NCI-H1092 treated with DMSO at 0.1 percent for 48 hours (cell line): ENCODE measurements at regions not wholly inside any gene's neighbourhood (a gene's known extent, or its start where the extent isn't known, plus 50 kb on each side); places are given as distances from the start of the nearest gene placed in this dataset.
"Not testable (repeated sequence)": the region's sequence is repeated elsewhere in the genome, so short reads cannot be mapped to it uniquely, and the experiment has no call there.

ENCODE experiments used
- DNase-seq: peaks from one replicate; lab custom pipeline; 2025; lab: John Stamatoyannopoulos, UW

DNA sequence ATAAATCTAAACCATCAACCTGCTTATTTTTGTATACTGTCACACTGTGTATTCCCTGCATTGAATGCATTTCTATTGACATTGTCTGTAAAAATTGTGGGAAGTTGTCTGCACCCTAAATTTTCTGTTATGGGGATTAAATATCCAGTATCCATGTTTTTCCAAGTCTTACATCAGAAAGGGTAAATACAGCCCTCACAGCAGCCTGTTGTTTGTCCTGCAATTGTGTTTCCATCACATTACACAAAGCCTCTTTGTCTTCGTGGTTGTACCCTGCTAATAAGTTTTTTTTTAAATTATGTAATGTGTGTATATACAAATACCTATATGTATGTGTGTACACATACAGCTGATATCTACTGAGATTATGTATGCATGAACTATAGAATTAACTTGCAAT, 109.2 kb upstream of the PTPN20 start:
- not testable (repeated sequence) for DNase-seq

DNA sequence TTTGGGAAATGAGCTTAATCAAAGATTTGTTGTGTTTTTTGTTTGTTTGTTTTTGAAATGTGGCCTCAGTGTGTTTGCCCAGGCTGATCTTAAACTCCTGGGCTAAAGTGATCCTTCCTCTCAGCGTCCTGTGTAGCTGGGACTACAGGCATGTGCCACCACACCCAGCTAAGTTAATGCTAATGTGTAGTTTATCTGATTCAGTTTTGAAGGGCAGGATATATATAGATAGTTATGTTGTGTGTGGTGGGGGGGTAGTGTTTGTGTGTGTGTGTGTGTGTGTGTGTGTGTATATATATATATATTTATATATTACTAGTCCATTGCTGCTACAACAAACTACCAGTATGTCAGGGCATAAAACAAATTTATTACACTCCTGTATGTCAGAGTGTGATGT, 108.1 kb upstream of the PTPN20 start:
- DNase-seq = not testable (repeated sequence)

DNA sequence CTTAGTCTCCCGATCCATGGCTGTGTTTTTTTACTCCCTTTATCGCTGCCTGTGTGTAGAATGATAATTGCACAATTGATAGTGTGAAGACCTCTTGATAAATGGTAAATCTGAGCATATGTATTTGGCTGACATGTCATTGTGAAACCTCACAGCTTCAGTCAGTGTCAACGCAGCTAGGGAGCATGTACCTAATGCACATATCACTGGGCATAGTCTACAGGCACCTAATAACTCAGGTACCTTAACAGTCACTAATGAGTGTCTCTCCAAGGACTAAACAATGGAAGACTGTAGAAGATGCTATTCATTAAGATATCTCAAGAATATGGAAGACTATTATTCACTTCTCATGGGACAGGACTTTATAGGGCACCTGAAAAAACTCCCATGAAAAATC, 101.0 kb upstream of the PTPN20 start:
- not testable (repeated sequence) for DNase-seq

DNA sequence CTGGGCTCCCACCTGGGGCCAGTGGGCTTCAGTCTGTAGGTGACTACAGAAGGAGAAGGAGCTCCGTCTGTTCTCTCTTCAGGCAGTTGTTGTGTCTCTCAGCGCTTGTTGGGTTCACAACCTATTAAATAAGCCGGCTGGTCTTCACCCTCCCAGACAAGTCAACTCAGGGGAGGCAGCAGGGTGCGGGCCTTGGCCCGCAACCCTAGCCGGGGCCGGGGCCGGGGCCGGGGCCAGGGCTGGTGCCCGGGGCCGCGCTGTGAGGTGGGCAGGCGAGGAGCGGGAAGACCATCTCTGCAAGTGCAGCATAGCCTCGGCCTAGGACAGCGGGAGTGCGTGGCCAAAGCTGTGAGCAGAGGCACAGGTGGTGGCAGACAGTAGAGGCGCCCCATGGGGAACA, 95.1 kb upstream of the PTPN20 start:
- DNase-seq = not testable (repeated sequence)

DNA sequence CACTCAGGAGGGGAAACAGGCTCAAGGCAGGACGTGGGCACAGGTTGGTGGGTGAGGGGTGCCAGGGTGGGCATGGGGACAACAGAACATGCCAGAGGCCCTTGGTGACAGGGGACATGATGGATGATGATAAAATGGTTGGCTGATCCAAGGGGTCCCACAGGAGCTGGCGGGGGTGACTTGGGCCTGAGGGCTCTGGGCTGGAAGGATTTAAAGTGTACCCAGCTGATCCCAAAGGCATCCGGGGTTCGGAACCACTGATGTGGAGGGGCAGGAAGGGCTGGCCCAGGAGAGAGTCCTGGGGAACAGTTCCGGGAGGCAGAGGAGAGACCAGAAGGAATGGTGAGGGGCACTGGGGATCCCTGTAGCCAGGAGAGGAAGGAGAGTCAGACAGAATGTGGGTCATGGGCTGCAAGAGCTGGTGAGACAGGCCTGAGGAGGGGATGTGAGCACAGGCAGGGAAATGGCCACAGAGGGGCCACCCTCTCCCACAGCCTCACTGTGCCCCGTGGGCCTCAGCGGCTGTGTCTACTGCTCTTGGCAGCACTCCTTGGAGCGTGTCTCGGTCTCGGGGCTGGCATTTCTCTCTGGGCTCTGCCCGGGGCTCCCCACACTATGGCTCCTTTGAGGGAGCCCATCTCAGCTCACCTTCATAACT, 70.7 kb upstream of the PTPN20 start:
- not testable (repeated sequence) for DNase-seq

DNA sequence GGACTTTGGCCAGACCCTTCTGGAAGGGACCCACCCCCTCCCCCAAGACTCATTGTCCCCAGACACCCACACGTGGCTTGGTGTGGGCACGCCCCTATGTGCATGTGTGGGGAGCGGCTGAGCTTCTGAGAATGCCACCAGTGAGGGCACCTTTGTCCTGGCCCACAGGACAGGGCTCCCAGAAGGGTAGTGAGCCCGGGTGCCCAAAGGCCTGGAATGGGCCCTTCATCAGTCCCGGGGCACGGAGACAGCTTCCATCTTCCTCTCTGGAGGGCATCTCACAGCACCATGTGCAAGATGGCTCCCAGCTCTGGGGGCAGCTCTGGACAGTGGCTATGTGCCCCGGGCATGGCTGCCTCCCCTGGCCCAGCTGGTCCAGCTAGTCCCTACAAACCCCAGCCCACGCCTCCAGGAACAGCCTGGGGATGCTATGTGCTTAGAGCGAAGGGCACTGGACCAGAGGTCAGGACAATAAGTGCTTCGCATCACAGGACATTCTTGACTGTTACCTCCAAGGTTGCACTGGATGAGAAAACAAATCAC, 70.1 kb upstream of the PTPN20 start:
- DNase-seq = not testable (repeated sequence)

DNA sequence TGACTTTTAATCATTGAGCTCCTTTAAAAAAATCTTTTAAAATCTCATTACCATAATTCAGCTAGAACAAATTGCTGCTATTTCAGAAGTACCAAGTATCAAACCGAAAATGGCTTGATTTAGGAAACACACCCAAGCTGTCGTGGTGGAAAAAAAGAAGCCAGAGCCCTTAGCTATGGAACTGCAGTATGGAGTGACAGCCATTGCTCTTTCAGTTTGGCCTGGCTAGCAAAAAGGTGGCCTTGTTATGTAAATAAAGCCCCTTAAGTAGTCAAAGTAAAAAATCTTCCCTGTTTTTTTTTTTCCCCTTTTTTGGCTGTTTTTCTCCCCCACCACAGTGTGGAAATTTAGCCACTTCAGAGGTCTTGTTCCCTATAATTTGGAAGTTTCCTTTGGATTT, 66.0 kb upstream of the PTPN20 start:
- DNase-seq = not testable (repeated sequence)

DNA sequence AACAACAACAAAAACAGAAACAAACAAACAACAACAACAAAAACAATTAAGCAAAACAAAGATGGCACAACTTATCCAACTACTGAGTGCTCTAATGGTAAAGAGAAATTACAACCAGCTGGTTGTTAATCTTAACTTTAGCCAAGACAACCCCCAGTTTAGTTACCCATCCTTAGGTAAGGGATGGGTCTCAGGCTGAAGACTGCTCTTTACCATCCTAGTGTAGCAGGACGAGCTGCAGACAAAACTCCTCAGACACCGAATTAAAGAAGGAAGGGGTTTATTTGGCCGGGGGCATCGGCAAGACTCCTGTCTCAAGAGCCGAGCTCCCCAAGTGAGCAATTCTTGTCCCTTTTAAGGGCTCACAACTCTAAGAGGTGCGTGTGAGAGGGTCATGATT, 65.6 kb upstream of the PTPN20 start:
- not testable (repeated sequence) for DNase-seq

DNA sequence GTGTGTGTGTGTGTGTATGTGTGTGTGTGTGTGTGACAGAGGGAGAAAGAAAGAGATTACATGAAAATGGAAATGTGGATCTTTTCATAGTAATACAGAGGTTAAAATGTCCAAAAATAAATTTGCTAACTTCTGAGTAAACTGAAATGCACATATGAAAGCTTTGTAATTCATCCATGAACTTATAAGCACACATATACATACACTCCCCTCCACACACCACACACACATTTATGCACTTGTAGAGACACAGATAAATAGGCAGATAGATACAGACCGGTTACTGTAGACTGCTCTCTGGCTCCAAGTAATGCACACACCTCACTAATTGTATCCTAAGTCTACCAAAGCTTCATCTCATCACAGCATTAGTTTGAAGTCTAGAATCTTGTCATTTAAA, 50.5 kb upstream of the PTPN20 start:
- DNase-seq = not testable (repeated sequence)
